KMS-11 (cell line): ENCODE measurements at regions not wholly inside any gene's neighbourhood (a gene's known extent, or its start where the extent isn't known, plus 50 kb on each side); places are given as distances from the start of the nearest gene placed in this dataset.

Experiments
- H2AFZ ChIP-seq: fragments of 200-600 bp; sonication (generic); 2 replicates; pipeline ENCODE4 v1.6.1; 2016; ENCODE audit warnings: antibody characterized with exemption, mixed run types, low read depth
- H3K27ac ChIP-seq: fragments of 200-600 bp; sonication (generic); 2 replicates; pipeline ENCODE4 v1.6.1; 2016; ENCODE audit warnings: mild to moderate bottlenecking, mixed run types
- H3K27me3 ChIP-seq: fragments of 200-600 bp; sonication (generic); 2 replicates; pipeline ENCODE4 v1.6.1; 2017; ENCODE audit warnings: mild to moderate bottlenecking, low read depth, mixed run types, moderate library complexity; ENCODE audit not compliant: insufficient read depth
- H3K36me3 ChIP-seq: fragments of 200-600 bp; sonication (generic); 2 replicates; pipeline ENCODE4 v1.6.1; 2017; ENCODE audit warnings: mild to moderate bottlenecking, mixed run types; ENCODE audit not compliant: insufficient read depth
- H3K4me1 ChIP-seq: fragments of 200-600 bp; sonication (generic); 2 replicates; pipeline ENCODE4 v1.6.1; 2016; ENCODE audit warnings: mild to moderate bottlenecking, low read depth, mixed run types; ENCODE audit not compliant: poor library complexity, severe bottlenecking
- H3K4me2 ChIP-seq: fragments of 200-600 bp; sonication (generic); 2 replicates; pipeline ENCODE4 v1.7.0; 2016; ENCODE audit warnings: mild to moderate bottlenecking, mixed run types
- H3K4me3 ChIP-seq: fragments of 200-600 bp; sonication (generic); IDR thresholded peaks from 2 replicates; pipeline ENCODE4 v1.6.1; 2017; ENCODE audit warnings: low read depth, low read length, mixed read lengths; ENCODE audit not compliant: insufficient read depth
- H3K79me2 ChIP-seq: fragments of 200-600 bp; sonication (generic); 2 replicates; pipeline ENCODE4 v1.6.1; 2016; ENCODE audit warnings: low read depth, mixed run types; ENCODE audit not compliant: insufficient read depth
- H3K9ac ChIP-seq: fragments of 200-600 bp; sonication (generic); 2 replicates; pipeline ENCODE4 v1.6.1; 2016; ENCODE audit warnings: mild to moderate bottlenecking, mixed run types
- H4K20me1 ChIP-seq: fragments of 200-600 bp; sonication (generic); 2 replicates; pipeline ENCODE4 v1.6.1; 2016; ENCODE audit warnings: mild to moderate bottlenecking, mixed run types; ENCODE audit not compliant: insufficient read depth
- TF ChIP-seq, protein P1 (sequence below): fragments of 200-600 bp; sonication (generic); conservative IDR thresholded peaks from 2 replicates; pipeline ENCODE4 v1.6.1; 2017; ENCODE audit warnings: low read depth, mild to moderate bottlenecking, antibody characterized with exemption, low read length, moderate library complexity, mixed read lengths

DNA sequence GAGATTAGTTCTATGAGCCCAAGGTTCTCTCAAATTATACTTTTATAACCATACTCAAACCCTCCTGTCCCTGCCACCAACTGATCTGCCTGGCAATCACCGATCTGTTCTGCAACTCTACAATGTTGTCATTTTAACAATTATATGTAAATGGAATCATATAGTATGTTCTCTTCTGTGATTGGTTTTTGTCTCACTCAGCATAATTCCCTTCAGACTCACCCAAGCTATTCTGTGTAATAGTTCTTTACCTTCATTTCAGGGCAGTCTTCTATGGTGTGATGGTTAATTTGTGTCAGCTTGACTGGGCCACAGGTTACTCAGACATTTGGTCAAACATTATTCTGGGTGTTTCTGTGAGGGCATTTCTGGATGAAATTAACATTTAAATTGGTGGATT, 181.9 kb upstream of the CXCL12 start:
- H3K36me3 ChIP-seq: no peaks in the 10 kb centered on the region
- H4K20me1 ChIP-seq: no peaks in the 10 kb centered on the region
- H3K4me2 ChIP-seq: no peak overlapping the region
- H2AFZ ChIP-seq: no peak overlapping the region
- H3K9ac ChIP-seq: no peak overlapping the region
- no peak overlapping the region for H3K4me3 ChIP-seq
- no peaks in the 10 kb centered on the region for H3K4me1 ChIP-seq
- H3K27me3 ChIP-seq: no peaks in the 10 kb centered on the region
- no peaks in the 10 kb centered on the region for H3K79me2 ChIP-seq
- TF ChIP-seq, protein P1, sequence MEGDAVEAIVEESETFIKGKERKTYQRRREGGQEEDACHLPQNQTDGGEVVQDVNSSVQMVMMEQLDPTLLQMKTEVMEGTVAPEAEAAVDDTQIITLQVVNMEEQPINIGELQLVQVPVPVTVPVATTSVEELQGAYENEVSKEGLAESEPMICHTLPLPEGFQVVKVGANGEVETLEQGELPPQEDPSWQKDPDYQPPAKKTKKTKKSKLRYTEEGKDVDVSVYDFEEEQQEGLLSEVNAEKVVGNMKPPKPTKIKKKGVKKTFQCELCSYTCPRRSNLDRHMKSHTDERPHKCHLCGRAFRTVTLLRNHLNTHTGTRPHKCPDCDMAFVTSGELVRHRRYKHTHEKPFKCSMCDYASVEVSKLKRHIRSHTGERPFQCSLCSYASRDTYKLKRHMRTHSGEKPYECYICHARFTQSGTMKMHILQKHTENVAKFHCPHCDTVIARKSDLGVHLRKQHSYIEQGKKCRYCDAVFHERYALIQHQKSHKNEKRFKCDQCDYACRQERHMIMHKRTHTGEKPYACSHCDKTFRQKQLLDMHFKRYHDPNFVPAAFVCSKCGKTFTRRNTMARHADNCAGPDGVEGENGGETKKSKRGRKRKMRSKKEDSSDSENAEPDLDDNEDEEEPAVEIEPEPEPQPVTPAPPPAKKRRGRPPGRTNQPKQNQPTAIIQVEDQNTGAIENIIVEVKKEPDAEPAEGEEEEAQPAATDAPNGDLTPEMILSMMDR: no peak
- H3K27ac ChIP-seq: no peak overlapping the region

DNA sequence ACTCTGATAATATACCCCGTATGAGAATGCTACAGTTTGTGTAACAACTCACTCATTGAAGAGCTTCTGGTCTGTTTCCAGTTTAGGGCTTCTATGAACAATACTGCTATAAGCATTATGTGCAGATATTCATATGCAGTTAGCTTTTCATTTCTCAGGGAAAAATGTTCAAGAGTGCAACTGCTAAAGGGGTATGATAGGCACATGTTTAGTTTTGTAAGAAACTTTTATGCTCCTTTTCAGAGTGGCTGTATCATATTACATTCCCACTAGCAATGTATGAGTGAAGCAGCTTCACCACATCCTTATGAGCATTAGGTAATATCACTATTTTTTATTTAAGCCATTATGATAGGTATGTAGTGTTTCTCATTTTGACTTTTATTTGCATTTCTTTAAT, 182.6 kb upstream of the CXCL12 start:
- H3K27ac ChIP-seq: no peak overlapping the region
- H3K4me2 ChIP-seq: no peak overlapping the region
- no peaks in the 10 kb centered on the region for H3K79me2 ChIP-seq
- no peaks in the 10 kb centered on the region for H4K20me1 ChIP-seq
- no peaks in the 10 kb centered on the region for H3K36me3 ChIP-seq
- TF ChIP-seq, protein P1: no peak
- no peaks in the 10 kb centered on the region for H3K27me3 ChIP-seq
- no peak overlapping the region for H3K9ac ChIP-seq
- H3K4me1 ChIP-seq: no peaks in the 10 kb centered on the region
- H2AFZ ChIP-seq: no peak overlapping the region
- no peak overlapping the region for H3K4me3 ChIP-seq

DNA sequence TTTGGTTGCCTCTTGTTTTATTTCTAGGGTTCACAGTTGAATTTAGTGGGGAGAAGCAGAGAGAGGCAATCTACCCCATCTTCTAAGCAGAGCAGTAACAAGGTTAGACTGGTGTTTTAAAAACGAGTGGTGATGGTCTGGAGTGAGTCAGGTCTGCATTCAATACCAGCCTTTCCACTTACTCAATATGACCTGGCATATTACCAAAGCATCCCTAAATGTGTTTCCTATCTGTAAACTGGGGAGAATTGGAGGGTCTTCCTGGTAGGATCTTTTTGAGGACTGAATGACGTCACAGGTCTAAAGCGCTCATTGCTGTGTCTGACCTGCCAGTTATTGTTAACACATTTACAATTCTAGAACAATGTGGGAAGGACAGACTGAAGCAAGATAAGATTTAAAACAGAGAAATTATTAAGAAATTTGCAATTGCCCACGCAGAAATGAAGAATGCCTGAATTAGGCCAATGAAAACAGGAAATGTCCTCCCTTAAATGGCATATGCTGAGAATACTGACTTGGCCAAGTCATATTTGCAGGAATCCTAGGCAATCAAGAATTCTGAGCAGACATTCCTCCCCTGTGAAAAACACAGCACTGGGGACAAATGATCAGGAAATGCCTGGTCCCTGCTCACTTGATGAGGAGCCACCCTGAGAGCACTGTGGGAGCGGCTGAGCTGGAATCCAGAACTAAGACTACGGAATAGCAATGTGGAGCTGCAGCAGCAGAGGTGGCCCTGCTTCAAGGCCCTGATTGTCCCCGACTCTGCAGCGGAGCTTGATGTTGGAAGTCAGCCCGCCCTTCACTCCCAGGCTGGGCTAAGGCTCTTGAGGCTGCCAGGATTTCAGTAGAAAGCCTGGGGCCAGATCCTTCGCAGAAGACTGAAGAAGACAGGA, 184.5 kb upstream of the CXCL12 start:
- TF ChIP-seq, protein P1: no peak
- Histone ChIP-seq H4K20me1 (no peaks in the 10 kb centered on the region), H2AFZ (no peak overlapping the region), H3K9ac (no peak overlapping the region), H3K27me3 (no peaks in the 10 kb centered on the region), H3K27ac (no peak overlapping the region), H3K4me2 (no peak overlapping the region), H3K36me3 (no peaks in the 10 kb centered on the region), H3K79me2 (no peaks in the 10 kb centered on the region), H3K4me3 (no peak overlapping the region), H3K4me1 (no peaks in the 10 kb centered on the region)

DNA sequence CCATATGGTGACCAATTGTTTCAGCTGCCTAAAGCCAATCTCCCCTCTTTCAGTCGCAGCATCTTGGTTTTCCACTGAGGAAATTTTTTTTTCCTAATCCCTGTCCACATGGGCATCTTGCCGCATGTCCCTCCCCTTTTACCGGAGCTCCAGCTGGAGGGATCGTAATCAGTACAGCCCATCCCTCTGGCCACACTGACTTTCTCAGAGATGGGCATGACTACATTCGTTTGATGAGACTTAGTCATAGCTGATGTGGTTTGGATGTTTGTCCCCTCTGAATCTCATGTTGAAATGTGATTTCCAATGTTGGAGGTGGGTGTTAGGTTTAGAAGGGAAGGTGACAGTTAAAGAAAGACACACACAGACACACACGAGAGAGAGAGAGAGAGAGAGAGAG, 186.8 kb upstream of the CXCL12 start:
- TF ChIP-seq, protein P1: no peak
- H3K27ac ChIP-seq: no peak overlapping the region
- no peaks in the 10 kb centered on the region for H3K36me3 ChIP-seq
- no peaks in the 10 kb centered on the region for H3K27me3 ChIP-seq
- no peak overlapping the region for H3K4me2 ChIP-seq
- no peak overlapping the region for H2AFZ ChIP-seq
- H4K20me1 ChIP-seq: no peaks in the 10 kb centered on the region
- H3K4me3 ChIP-seq: no peak overlapping the region
- no peak overlapping the region for H3K9ac ChIP-seq
- H3K4me1 ChIP-seq: no peaks in the 10 kb centered on the region
- H3K79me2 ChIP-seq: no peaks in the 10 kb centered on the region
